Epithelial cell of proximal tubule (primary cell): ENCODE measurements at regions not wholly inside any gene's neighbourhood (a gene's known extent, or its start where the extent isn't known, plus 50 kb on each side); places are given as distances from the start of the nearest gene placed in this dataset.
A peak's percentile ranks its signal among the peaks of the same experiment; 100 is the strongest.

ENCODE experiments used
- DNase-seq: peaks from one replicate; pipeline ENCODE4 v3.0.0-alpha.2; 2011; ENCODE audit warnings: low read depth
- H3K4me3 ChIP-seq: 2 replicates; pipeline ENCODE4 v1.5.1; 2011; ENCODE audit warnings: low read depth, mild to moderate bottlenecking, low read length
- TF ChIP-seq, protein P1 (sequence below): conservative IDR thresholded peaks from 2 replicates; pipeline ENCODE4 v1.5.1; 2012; ENCODE audit warnings: low read depth, mild to moderate bottlenecking, low read length

DNA sequence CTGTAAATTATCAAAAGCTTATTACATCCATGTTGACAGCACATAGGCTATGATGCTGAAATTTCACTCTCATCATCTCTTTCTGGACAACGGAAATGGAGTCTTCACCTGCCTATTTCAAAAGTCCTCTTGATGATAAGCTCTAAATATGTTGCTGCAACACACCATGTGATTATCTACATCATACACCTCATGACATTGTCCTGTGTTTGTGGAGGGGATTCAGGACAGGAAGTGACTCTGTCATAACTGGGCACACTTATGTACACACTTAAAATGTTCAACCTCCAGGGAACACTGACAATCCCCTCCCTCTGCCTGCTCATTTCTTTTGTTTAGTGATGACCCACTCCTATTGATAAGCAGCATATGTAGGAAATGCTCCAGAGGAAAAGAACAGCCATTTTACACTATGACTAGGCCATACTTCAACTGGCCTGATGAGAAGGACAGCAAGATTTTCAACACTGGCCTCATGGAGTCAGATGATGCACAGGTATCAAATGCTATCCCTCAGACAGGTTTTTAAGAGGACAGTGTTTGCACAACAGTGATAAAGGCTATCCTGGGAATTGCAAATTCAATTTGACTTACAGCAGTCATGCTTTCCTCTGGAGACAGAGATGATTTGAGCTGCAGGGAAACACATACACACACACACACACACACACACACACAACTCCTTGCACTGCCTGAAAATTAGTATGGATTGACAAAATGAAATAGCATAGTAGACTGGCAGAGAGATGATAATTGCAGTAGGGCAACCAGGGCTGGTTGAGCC lies 163.3 kb upstream of the RASGEF1B start:
- H3K4me3 ChIP-seq = no peak overlapping the region
- no peak for DNase-seq
- TF ChIP-seq, protein P1, sequence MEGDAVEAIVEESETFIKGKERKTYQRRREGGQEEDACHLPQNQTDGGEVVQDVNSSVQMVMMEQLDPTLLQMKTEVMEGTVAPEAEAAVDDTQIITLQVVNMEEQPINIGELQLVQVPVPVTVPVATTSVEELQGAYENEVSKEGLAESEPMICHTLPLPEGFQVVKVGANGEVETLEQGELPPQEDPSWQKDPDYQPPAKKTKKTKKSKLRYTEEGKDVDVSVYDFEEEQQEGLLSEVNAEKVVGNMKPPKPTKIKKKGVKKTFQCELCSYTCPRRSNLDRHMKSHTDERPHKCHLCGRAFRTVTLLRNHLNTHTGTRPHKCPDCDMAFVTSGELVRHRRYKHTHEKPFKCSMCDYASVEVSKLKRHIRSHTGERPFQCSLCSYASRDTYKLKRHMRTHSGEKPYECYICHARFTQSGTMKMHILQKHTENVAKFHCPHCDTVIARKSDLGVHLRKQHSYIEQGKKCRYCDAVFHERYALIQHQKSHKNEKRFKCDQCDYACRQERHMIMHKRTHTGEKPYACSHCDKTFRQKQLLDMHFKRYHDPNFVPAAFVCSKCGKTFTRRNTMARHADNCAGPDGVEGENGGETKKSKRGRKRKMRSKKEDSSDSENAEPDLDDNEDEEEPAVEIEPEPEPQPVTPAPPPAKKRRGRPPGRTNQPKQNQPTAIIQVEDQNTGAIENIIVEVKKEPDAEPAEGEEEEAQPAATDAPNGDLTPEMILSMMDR = no peak

DNA sequence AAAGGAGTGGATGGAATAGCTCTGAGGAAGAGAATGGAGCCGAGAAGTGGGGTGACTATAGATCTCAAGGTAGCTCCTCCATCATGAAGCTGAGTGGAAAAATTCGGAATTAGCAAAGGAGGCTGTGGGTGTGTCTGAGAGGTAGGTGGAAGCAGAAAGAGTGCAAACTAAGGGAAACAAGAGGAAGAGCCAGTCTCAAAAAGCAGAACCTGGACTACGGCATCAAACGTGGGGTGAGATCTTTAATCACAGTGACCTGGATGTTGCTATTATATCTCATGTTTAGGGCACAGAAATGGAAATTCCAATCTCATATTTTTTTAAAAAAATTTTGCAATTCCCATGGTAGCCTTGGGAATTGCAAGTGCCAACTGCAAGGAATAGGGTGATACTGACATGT lies 162.5 kb upstream of the RASGEF1B start:
- TF ChIP-seq, protein P1 = no peak
- H3K4me3 ChIP-seq = no peak overlapping the region
- DNase-seq = no peak

GRCh38 chr4:81632581-81633299 lies 161.0 kb upstream of the RASGEF1B start:
- H3K4me3 ChIP-seq = no peak overlapping the region
- TF ChIP-seq, protein P1 = no peak
- peak; percentile 68 for DNase-seq

- no peak overlapping the region for H3K4me3 ChIP-seq
- TF ChIP-seq, protein P1 = no peak
- DNase-seq = peak; percentile 100
Observed at GRCh38 chr4:81631958-81632441, 160.3 kb upstream of the RASGEF1B start.

DNA sequence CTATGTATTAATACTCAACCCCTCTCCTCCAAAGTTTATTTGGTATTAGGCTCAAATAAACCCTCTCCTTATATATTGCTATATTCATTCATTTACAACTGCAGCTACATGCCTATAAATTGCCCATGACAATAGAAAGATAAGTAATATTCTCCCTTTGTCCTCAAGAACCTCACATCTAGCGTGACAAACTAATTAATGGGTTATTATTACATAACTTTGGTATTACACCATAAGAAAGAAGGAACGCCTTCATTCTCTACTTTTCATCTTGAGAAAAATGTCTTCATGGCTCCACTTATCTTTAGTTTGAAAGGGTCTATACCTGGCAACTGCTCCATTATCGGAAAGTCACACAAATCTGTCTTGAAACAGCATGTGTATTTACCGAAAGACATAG lies 157.7 kb upstream of the RASGEF1B start:
- no peak for DNase-seq
- TF ChIP-seq, protein P1 = no peak
- H3K4me3 ChIP-seq = no peak overlapping the region

DNA sequence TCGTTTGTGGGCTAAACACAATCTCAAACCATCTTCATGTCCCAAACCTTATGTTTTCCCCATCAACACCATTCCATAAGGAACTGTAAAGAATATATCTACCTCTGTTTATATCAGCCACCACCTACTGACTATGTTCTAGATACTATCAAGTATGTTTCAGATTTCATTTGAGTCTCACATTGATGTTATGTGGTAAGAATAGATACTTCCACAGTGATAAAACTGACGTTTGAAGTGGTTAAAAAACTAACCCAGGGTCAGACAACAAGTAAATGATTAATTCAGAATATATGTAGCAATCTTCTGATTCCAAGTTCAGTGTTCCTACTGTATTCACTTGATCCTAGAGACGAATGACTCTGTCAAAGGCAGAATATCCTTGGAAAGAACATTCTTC lies 156.8 kb upstream of the RASGEF1B start:
- H3K4me3 ChIP-seq = no peak overlapping the region
- TF ChIP-seq, protein P1 = no peak
- DNase-seq = peak; percentile 45

- DNase-seq = no peak
- no peak overlapping the region for H3K4me3 ChIP-seq
Observed at GRCh38 chr4:81627590-81627989, 155.9 kb upstream of the RASGEF1B start.

More at GRCh38 chr4:81627590-81627989, 155.9 kb upstream of the RASGEF1B start:
- TF ChIP-seq, protein P1 = no peak
